Stomach (tissue), 8 donors: ENCODE measurements at regions not wholly inside any gene's neighbourhood (a gene's known extent, or its start where the extent isn't known, plus 50 kb on each side); places are given as distances from the start of the nearest gene placed in this dataset.

Experiments used
- DNase-seq, 2 donors: peaks; one replicate each; pipeline versions ENCODE4 v3.0.0 to v3.0.0-alpha.2; 2013 to 2019
- H3K27ac ChIP-seq, 5 donors: fragments of 200-600 bp in 4 of 5; sonication (generic) in 4 of 5; one replicate each; pipeline ENCODE4 v1.5.1; 2013 to 2019; ENCODE audit warnings: mild to moderate bottlenecking in 1 of 5, moderate library complexity in 1 of 5
- H3K27me3 ChIP-seq, 3 donors: fragments of 200-600 bp; sonication (generic); one replicate each; pipeline ENCODE4 v1.5.1; 2017 to 2019; ENCODE audit warnings: mixed run types in 1 of 3
- H3K36me3 ChIP-seq, 4 donors: fragments of 200-600 bp; sonication (generic); 1 replicate in 3 of 4; 2 replicates in 1 of 4; pipeline ENCODE4 v1.5.1; 2016 to 2019
- H3K4me1 ChIP-seq, 4 donors: fragments of 200-600 bp; sonication (generic); one replicate each; pipeline ENCODE4 v1.5.1; 2016 to 2019
- H3K4me3 ChIP-seq, 4 donors: fragments of 200-600 bp; sonication (generic) in 3 of 4; one replicate each; pipeline ENCODE4 v1.5.1; 2016 to 2019; ENCODE audit warnings: mild to moderate bottlenecking in 1 of 4
- H3K9me3 ChIP-seq, 4 donors: fragments of 200-600 bp; sonication (generic); one replicate each; pipeline ENCODE4 v1.5.1; 2016 to 2019
- EP300 ChIP-seq: sonication (generic); formaldehyde crosslinking; IDR thresholded peaks from one replicate; pipeline ENCODE4 v1.6.1; 2017; ENCODE audit warnings: antibody characterized with exemption
- POLR2A ChIP-seq, 4 donors: fragments of 450-650 bp; IDR thresholded peaks; one replicate each; pipeline ENCODE4 v1.6.1; 2016; ENCODE audit warnings: antibody characterized with exemption in 4 of 4, control low read depth in 2 of 4, mild to moderate bottlenecking in 1 of 4, moderate library complexity in 1 of 4
- POLR2AphosphoS5 ChIP-seq, 3 donors: sonication (generic); formaldehyde crosslinking; IDR thresholded peaks; one replicate each; pipeline ENCODE4 v1.6.1; 2016; ENCODE audit warnings: antibody characterized with exemption in 3 of 3
- WGBS, 5 donors: extraction: QIAGEN DNeasy Blood & Tissue Kit in 3 of 5; methylation state at CpG; one replicate each; pipeline versions ENCODE4 v1.1.5 to v1.1.7; 2013 to 2018; 5-methylcytosine and 5-hydroxymethylcytosine counted together
- intact Hi-C: fragments of 100-400 bp; cut with DNase I; formaldehyde crosslinking; loops from one replicate; pipeline ENCODE4 v1.15.1; 2023; ENCODE audit warnings: low total_unique reads
- TF ChIP-seq, protein P1 (sequence below), 7 experiments: fragments of 450-650 bp in 4 of 7; fragments of 200-600 bp in 3 of 7; sonication (generic) in 3 of 7; IDR thresholded peaks; one replicate each; pipeline ENCODE4 v1.5.1; 2016 to 2019; ENCODE audit warnings: antibody characterized with exemption in 7 of 7, control low read depth in 2 of 7, mild to moderate bottlenecking in 1 of 7
- donor health status: healthy with polysubstance abuse.
- donor health status: Bipolar disorder and iron deficiency.
- donor health status: healthy.

DNA sequence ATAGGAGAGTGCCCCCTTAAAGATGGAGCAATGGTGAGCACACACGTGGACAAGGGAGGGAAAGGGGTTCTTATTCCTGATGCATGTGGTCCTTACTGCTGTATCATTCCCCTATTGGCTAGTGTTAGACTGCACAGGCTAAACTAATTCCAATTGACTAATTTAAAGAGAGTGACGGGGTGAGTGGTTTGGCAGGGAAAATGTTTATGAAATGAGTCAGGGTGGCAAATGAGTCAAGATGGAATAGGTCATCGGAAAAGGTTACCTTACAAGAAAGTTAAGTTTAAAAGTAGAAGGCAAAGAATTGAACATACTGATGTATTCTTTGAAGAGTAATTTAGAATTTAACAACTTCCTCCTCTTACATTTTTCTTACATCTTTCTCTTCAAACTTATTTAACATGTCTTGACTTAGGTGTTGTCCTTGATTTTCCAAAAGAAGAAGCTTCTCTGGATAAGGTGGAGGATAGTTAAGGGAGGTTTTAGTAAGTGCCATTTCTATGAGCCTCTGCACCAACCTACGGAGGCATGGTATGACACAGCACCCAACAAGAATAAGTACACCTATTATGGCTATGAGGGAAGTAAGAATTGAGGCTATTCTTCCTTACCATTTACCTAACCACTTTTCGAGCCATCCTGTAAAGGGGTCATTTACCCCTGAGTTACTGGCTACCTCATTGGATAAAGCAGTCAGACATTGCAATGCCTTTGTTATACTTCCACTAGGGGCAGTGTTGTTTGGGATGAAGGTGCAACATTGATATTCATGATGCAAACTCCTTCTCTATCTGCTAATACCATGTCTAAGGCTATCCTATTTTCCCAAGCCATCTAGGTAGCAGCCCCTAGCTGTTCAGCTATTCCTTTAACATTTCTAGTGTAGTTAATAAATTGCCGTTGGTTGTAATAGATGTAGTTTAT lies 1345.8 kb upstream of the LRRTM1 start:
- 82 to 86% (median 83%) methylated on average over 6 of the region's 6 CpGs for WGBS, 5 donors
- Histone ChIP-seq H3K27me3 (no peaks in the 10 kb centered on the region), H3K36me3 (no peaks in the 10 kb centered on the region), H3K4me1 (no peaks in the 10 kb centered on the region), H3K9me3 (peaks cover 0 to 5% (median 2%) of the 10 kb centered on the region in 4 donors), H3K4me3 (no peak overlapping the region), H3K27ac (no peak overlapping the region)
- no peak for TF ChIP-seq EP300
- TF ChIP-seq, protein P1, sequence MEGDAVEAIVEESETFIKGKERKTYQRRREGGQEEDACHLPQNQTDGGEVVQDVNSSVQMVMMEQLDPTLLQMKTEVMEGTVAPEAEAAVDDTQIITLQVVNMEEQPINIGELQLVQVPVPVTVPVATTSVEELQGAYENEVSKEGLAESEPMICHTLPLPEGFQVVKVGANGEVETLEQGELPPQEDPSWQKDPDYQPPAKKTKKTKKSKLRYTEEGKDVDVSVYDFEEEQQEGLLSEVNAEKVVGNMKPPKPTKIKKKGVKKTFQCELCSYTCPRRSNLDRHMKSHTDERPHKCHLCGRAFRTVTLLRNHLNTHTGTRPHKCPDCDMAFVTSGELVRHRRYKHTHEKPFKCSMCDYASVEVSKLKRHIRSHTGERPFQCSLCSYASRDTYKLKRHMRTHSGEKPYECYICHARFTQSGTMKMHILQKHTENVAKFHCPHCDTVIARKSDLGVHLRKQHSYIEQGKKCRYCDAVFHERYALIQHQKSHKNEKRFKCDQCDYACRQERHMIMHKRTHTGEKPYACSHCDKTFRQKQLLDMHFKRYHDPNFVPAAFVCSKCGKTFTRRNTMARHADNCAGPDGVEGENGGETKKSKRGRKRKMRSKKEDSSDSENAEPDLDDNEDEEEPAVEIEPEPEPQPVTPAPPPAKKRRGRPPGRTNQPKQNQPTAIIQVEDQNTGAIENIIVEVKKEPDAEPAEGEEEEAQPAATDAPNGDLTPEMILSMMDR (IDR thresholded peaks at IDR 0.05), result no peak
- no peak for TF ChIP-seq POLR2A (IDR thresholded peaks at IDR 0.05)
- TF ChIP-seq POLR2AphosphoS5 (IDR thresholded peaks at IDR 0.05), result no peak
- no peak for DNase-seq
- intact Hi-C loops, result no loop called here

DNA sequence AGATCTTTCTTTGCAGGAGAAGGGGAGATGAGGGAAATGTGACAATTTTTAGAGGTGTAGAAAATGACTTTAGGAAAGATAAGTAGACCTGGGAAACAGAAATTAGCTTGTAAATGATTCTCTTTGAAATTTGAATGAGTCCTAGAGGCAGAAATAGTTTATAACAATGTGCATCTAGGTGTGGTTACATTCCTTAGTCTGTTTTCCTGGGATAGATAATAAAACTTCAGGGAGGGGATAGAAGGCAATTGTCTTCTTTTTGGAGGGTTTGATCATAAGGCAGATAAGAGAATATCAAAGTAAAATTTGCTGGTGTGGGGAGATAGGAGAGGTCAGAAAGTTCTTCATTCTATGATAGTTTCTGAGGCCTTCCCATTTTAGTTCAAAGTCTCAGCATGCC lies 1344.3 kb upstream of the LRRTM1 start:
- H3K27me3 ChIP-seq, result no peaks in the 10 kb centered on the region
- intact Hi-C loops, result no loop called here
- no peaks in the 10 kb centered on the region for H3K4me1 ChIP-seq
- no peak overlapping the region for H3K27ac ChIP-seq
- peaks cover 0 to 5% (median 2%) of the 10 kb centered on the region in 4 donors for H3K9me3 ChIP-seq
- no peaks in the 10 kb centered on the region for H3K36me3 ChIP-seq
- no peak for DNase-seq
- no peak overlapping the region for H3K4me3 ChIP-seq
- TF ChIP-seq, protein P1 (IDR thresholded peaks at IDR 0.05), result no peak
- TF ChIP-seq EP300 (no peak), POLR2AphosphoS5 (IDR thresholded peaks at IDR 0.05) (no peak), POLR2A (IDR thresholded peaks at IDR 0.05) (no peak)

- WGBS, 5 donors, result 80 to 95% (median 86%) methylated on average over 5 of the region's 5 CpGs
- intact Hi-C loops, result no loop called here
- no peak for DNase-seq
These were observed 1343.8 kb upstream of the LRRTM1 start for GRCh38 chr2:81648370-81648769.

GRCh38 chr2:81647715-81648230 lies 1343.2 kb upstream of the LRRTM1 start:
- intact Hi-C loops, result no loop called here

More at GRCh38 chr2:81648370-81648769, 1343.8 kb upstream of the LRRTM1 start:
- TF ChIP-seq, protein P1 (IDR thresholded peaks at IDR 0.05), result no peak
- TF ChIP-seq POLR2A (IDR thresholded peaks at IDR 0.05) (no peak), EP300 (no peak), POLR2AphosphoS5 (IDR thresholded peaks at IDR 0.05) (no peak)
- peaks cover 0 to 5% (median 2%) of the 10 kb centered on the region in 4 donors for H3K9me3 ChIP-seq
- H3K4me3 ChIP-seq, result no peak overlapping the region
- no peaks in the 10 kb centered on the region for H3K36me3 ChIP-seq
- no peak overlapping the region for H3K27ac ChIP-seq
- H3K27me3 ChIP-seq, result no peaks in the 10 kb centered on the region
- H3K4me1 ChIP-seq, result no peaks in the 10 kb centered on the region

More at GRCh38 chr2:81647715-81648230, 1343.2 kb upstream of the LRRTM1 start:
- Histone ChIP-seq H3K9me3 (peaks cover 0 to 5% (median 2%) of the 10 kb centered on the region in 4 donors), H3K36me3 (no peaks in the 10 kb centered on the region), H3K4me1 (no peaks in the 10 kb centered on the region), H3K27me3 (no peaks in the 10 kb centered on the region), H3K4me3 (no peak overlapping the region), H3K27ac (no peak overlapping the region)
- TF ChIP-seq, protein P1 (IDR thresholded peaks at IDR 0.05), result no peak
- TF ChIP-seq POLR2A (IDR thresholded peaks at IDR 0.05) (no peak), EP300 (no peak), POLR2AphosphoS5 (IDR thresholded peaks at IDR 0.05) (no peak)
- no peak for DNase-seq
